ENCODE measurements at regions not wholly inside any gene's neighbourhood (a gene's known extent, or its start where the extent isn't known, plus 50 kb on each side); places are given as distances from the start of the nearest gene placed in this dataset. TPM values are rescaled to one million over a fixed set of nuclear protein-coding genes. Genes with fewer than 3 reads are reported as not detected.

DNA sequence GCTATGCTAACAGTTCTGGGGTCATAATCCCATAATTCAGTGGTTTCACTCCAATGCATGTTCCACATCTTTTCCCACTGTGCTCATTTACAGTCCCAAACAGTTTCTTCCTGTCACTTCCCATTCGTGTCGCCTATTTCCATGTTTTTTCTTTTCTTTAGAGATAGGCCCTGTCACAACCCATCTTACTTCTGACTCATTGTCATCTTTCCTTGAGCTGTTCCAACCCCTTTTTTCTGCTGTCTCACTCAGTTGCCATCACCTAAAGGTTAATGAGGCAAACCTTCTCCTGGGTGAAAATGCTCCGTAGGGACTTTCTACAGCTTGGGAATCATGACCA lies 814.5 kb downstream of the VGLL3 start:
- no peak for DNase-seq (ENCODE audit: low spot score)

DNA sequence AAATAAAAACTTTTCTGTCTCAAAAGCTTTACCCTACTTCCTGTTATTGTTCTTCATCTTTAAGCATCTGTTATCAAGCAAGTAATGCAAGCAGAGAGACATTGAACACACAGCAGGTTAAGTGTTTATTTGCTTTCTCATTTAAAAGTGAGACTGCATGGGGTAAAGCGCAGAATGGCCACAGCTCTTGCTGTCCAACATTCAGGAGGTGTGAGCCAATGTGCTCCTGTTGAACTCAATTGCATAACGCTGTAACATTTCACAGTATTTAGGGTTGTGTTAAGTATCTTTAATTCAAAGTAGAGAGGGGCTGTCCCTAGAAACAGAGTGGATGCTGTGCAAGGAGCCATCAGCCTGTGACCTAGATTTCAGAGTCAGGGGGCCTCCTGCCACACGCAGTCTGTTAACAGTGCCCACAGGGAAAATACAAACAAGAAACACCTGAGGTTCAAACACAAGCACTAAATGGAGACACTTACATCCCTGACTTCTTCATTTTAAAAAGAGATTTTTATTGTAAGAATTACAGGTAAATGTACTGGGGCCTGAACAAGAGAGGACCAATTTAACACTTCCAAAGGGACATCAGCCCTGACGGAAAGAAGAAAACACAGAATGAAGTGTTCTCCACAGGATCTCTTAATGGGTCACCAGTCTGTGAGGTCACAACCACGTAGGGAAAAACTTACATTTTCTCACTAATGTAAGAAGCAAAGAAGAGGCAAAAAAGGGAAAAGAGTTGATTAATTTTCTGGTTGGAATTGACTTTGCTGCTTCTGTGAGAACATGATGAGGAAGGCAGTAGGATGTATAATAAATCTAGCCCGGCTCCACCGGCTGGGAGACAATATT lies 815.1 kb downstream of the VGLL3 start:
- DNase-seq (ENCODE audit: low spot score), result no peak

DNA sequence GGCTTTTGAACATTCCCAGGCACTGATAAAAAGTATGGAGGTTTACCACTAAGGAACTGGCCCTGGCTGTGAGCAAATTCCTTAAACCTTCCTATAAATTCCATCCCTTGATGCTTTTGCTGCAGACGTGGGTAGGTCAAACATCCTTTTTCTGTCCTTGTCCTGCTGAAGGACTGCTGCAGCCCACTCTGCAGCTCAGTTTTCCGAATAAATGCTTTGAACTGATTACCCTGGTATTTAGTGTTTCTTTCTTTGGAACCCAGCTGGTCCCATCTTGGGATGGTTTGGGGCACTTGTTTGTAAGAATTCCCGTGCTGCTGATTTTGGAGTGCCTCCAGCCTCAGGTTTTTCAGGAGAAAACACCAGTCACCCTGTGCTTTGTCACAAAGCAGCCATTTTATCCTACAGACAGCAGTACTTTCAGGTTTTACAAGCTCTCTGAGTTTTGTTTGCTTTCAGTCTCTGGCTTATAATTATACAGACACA lies 815.9 kb downstream of the VGLL3 start:
- no peak for DNase-seq (ENCODE audit: low spot score)

DNA sequence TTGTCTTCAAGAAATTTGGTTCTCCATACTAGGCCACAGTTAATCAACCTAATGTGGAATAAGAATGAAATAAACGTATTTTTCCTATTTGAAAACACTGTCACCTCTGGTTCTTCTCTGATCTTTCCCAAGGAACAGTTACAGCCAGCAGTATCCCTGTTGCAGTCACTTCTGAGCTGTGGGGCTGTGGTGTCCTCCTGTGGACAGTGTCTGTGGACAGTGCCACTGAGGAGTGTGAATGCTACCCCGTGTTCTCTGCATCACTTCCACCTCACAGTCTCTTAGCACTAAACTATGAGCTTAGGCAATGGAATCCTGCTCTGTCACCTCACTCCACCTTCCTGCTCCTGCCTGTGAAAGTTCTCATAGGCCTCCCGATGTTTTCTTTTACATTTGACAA lies 817.5 kb downstream of the VGLL3 start:
- no peak for DNase-seq (ENCODE audit: low spot score)

DNA sequence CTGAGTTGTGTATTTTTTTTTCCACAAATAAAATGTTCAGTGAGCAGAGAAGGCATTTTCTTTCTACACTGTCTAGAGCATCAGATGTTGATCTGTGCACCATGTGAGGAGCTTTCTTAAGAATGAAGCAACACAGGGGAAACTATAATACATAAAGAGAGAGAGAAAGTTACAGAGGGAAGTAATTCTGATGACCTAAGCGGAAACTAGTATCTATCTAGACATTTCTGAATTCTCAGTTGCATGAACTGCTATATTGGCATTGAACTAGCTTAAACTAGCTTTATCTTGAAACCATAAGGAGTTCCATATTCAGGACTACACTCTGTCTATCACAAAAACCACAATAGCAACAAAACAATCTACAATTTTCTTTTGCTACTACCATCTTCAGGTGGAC lies 822.4 kb downstream of the VGLL3 start:
- no peak for DNase-seq (ENCODE audit: low spot score)

DNA sequence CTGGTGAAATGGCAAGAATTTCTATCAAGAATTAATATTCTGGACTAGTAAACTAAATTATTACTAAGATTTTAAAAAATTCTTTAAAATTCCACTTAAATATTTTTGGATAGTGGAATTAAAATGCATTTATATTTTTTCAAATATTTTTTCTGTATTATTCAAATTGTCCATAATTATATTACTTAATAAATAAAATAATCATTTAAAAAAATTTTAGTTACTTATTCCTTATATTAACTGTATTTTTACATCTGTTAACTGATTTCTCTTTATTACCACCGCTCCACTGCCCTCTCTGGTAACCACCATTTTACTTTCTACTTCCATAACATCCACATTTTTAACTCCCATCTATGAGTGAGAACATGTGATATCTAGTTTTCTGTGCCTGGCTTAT lies 828.4 kb downstream of the VGLL3 start:
- DNase-seq (ENCODE audit: low spot score), result no peak

DNA sequence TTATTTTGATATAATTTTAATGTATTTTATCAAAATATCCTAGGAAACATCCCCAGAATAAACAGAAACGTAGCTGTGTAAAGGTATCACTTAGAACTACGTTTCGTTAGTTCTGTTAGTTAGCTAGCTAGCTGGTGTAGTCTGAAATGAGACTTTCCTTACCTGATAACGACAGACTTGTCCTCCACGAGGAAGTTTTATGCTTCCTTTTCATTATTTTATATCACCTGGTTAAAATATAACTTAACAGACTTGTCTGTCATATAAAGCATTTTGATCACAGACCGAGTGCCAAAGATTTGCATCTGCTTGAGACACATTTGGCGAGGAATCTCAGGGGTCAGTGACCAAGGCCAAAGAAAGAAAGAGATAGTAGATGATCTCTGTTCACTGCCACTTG lies 829.5 kb downstream of the VGLL3 start:
- DNase-seq (ENCODE audit: low spot score), result no peak

DNA sequence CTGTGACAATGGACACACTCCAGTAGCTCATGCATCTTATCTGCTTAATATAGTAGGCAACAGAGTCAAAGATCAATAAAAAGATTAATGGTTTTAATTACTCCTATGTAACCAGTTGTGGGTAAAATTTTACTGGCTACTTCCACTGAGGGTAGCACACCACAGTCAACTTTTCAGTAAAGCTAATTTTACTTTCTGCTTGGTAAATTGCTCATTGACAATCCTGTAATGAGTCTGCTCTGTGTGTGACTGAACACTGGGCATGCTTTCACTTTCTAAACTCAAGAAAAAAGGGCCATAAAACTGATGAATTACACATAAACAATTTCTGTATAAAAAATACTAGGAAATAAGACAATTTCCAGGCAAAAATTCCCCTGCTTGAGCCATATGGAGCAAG lies 838.3 kb downstream of the VGLL3 start:
- DNase-seq (ENCODE audit: low spot score), result no peak

DNA sequence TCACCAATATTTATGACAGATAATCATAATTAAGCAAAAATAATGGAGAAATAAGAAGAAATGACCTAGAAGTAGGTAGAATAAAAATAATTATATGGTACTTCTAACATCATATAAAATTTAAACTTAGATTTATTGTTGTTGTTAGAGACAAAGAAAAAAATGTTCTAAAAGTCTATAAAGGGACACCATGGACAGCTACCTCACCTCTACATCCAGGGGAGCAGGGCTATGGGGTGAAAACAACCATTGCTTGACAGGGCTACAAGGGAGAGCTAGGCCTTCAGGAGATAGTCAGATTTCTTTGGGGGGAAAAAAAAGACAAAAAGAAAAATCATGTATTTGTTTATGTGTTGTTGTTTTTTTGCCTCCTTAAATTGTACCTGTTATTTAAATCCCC lies 841.9 kb downstream of the VGLL3 start:
- DNase-seq (ENCODE audit: low spot score), result no peak

DNA sequence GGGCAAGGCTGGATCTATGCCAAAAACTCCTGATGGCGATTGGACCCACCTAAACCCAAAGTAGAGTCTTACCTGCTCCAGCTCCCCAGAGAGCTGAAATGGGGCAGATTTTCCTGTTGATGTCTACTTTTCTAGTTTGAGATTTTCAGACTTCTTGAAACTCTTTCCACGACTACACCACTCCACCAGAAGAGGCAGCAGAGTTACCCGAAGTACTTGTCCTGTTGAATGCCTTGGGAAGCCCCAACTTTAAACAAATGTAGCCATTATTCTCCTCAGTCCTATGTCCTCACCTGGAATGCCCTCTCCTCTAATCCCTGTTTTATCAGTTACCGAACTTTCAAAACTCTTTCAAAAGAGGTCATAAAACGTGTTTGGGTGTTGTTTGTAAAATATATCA lies 843.8 kb downstream of the VGLL3 start:
- peak; percentile 1 for DNase-seq (ENCODE audit: low spot score)

DNA sequence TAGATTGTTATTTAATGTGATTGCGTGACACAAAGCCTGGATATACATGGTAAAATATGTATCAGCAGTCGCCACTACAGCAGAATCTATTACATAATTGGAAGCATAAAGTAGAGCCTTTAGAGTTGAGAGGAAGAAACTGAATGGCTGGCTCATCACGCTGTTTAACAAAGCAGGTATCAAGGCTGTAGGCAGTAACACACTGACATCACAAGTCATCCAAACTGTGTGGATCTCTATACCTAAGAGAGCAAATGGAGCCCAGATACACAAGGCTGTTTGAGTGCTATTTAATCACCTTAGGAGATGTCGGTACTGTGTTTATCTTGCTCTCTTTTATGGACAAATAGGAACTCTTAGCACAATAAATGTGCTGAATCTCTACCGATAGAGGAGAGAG lies 864.4 kb downstream of the VGLL3 start:
- no peak for DNase-seq (ENCODE audit: low spot score)

Small RNA genes lying in the stretch of these regions (small RNA-seq; reads per million reads assigned to genes)
- not detected for gene AC108706.1
- gene RNU6-1129P, result not detected
